Mononuclear cell (primary cell): ENCODE measurements at regions not wholly inside any gene's neighbourhood (a gene's known extent, or its start where the extent isn't known, plus 50 kb on each side); places are given as distances from the start of the nearest gene placed in this dataset.

Experiments
- H3K27me3 ChIP-seq: 2 replicates; pipeline ENCODE4 v1.6.0; 2011; ENCODE audit warnings: low read length, control low read depth; ENCODE audit not compliant: insufficient read depth
- H3K4me1 ChIP-seq: 2 replicates; pipeline ENCODE4 v1.5.1; 2011; ENCODE audit warnings: mild to moderate bottlenecking, low read length, control low read depth; ENCODE audit not compliant: insufficient read depth
- H3K4me3 ChIP-seq: 2 replicates; pipeline ENCODE4 v1.5.1; 2011; ENCODE audit warnings: mild to moderate bottlenecking, low read length, moderate library complexity
- H3K9me3 ChIP-seq: 2 replicates; pipeline ENCODE4 v1.5.1; 2011; ENCODE audit warnings: low read depth, mild to moderate bottlenecking, control low read depth, low read length

DNA sequence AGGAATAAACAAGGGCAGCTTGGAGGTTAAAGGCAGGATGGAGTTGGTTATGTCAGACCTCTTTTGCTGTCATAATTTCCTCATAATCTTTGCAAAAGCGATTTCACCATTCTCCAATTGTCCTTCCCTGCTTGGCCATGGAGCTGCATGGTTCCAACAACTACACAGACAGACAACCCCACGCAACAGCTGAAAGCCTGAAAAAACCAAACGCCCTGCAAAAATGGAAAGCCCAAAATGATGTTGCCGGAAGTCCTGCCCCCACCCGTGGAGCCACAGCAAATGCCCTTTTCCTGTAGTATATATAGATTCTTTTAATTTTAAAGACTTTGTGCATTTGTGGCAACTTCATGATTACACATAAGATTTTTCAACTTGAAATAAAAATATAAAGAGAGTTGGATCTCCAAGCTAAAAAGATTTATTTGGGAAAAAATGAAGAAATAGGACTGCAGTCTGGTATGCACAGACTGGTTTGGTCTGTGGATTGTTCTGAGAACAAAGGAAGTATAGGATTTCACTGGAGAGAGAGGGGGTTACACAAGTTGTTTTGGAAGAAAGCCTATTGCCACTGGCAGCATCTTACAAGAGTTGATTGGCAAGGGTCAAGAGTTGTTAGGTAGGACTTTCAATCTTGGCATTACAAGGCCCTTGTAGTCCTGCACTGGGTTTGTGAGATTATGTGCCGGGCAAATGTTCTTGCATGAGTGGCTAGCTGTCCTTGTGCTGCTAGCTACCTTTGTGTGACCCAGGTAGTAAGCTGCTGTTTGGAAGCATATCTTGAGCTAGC, 190.0 kb downstream of the C6orf118 start:
- peaks cover 4% of the 10 kb centered on the region for H3K9me3 ChIP-seq
- no peaks in the 10 kb centered on the region for H3K4me1 ChIP-seq
- H3K27me3 ChIP-seq: no peaks in the 10 kb centered on the region
- no peak overlapping the region for H3K4me3 ChIP-seq

DNA sequence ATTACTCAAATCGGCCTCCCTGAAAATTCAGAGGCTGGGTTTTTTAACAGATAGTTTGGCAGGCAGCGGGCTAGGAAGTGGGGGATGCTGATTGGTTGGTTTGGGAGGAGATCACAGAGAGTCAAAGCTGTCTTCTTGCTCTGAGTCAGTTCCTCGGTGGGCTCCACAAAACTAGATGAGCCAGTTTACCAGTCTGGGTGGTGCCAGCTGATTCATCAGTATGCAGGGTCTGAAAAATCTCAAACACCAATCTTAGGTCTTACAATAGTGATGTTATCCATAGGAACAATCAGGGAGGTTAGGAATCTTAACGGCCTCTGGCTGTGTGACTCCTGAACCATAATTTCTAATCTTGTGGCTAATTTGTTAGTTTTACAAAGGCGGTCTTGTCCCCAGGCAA, 190.7 kb downstream of the C6orf118 start:
- no peak overlapping the region for H3K4me3 ChIP-seq
- H3K27me3 ChIP-seq: no peaks in the 10 kb centered on the region
- peaks cover 11% of the 10 kb centered on the region for H3K9me3 ChIP-seq
- no peaks in the 10 kb centered on the region for H3K4me1 ChIP-seq

DNA sequence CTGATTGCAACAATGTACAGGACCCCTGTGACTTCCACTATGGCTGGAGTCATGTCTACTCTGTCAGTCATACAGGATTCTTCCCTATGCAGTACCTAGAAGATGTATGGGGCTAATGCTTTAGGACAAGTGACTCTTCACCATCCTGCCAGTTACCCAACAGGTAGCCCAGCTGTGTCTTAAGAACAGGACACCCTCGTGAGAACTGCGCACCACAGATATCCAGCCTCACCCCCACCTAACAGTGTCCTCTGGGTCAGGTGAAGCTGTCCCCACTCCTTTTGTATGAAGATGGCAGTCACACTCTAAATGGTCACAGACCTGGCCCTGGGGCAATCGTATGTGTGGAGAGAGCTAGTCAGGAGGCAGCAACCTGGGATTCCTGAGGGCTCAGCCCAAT, 191.6 kb downstream of the C6orf118 start:
- peaks cover 19% of the 10 kb centered on the region for H3K9me3 ChIP-seq
- no peaks in the 10 kb centered on the region for H3K4me1 ChIP-seq
- H3K4me3 ChIP-seq: no peak overlapping the region
- no peaks in the 10 kb centered on the region for H3K27me3 ChIP-seq

DNA sequence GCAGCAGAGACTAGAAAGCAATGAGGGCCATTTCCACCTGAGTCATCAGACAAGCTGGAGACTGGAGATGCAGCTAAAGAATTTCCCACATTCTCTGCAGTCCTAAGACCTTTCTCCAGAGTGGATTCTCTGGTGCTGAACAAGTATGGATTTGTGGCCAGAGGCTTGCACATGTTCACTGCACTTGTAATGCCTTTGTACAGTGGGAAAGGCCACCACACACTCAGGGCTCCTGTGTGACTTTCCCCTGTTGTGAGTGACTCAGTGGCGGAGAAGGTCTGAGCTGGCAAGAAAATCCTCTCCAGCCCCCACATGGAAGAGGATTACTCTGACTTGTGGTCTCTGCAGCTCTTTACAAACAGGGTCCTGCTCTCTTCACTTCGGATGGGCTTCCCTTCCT, 192.3 kb downstream of the C6orf118 start:
- Histone ChIP-seq H3K4me1 (no peaks in the 10 kb centered on the region), H3K9me3 (peaks cover 21% of the 10 kb centered on the region), H3K27me3 (no peaks in the 10 kb centered on the region), H3K4me3 (no peak overlapping the region)

DNA sequence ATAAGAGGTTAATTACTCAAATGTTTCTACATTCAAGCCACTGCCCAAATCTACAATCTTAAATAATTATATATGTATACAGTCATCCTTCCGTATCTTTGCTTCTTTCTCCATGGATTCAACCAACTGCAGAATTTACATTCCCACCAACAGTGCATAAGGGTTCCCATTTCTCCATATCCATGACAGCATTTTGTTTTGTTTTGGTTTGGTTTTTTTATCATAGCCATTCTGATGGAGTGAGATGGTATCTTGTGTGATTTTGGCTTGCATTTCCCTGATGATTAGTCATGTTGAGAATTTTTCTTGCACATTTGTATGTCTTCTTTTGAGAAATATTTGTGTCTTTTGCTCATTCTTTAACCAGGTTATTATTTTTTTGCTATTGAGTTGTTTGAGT, 198.5 kb downstream of the C6orf118 start:
- H3K4me3 ChIP-seq: no peak overlapping the region
- H3K4me1 ChIP-seq: no peaks in the 10 kb centered on the region
- peaks cover 21% of the 10 kb centered on the region for H3K9me3 ChIP-seq
- H3K27me3 ChIP-seq: no peaks in the 10 kb centered on the region

DNA sequence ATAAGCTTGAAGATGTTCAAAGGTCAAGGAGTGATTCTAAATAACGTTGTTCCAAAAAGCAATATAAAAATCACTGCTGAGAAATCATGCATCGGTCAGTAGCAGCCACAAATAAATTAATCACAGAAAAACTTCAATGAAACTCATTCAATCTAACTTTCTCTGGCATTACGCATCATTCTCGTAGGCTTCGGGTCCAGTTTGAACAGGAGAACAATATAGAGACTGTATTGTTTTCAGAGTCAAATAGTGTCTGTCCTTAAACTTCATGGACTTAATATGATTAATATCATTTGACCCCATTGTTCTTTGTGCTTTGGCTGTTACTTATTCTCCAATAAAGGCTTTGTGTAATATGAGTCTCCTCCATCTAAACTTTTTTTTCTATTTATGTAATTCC, 200.4 kb downstream of the C6orf118 start:
- no peak overlapping the region for H3K4me3 ChIP-seq
- no peaks in the 10 kb centered on the region for H3K27me3 ChIP-seq
- H3K9me3 ChIP-seq: peaks cover 13% of the 10 kb centered on the region
- no peaks in the 10 kb centered on the region for H3K4me1 ChIP-seq

DNA sequence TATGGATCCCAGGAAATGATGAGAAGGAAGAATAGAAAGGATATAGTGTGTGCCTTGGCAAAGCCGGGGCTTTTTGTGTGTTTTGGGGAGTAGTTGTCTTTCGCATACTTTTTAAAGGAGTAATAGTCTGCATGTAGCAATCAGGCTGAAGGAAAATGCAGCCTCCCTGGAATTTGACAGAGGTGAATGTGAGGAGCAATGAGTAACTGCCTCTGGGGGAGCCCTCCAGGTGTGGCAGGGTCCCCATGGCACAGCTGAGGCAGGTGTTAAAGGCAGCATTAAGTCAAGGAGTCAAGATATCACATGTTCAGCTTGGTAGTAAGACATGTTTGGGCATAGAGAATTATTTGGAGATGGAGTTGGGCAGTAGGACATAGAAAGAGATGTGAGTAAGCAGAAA, 203.1 kb downstream of the C6orf118 start:
- Histone ChIP-seq H3K27me3 (no peaks in the 10 kb centered on the region), H3K9me3 (no peaks in the 10 kb centered on the region), H3K4me3 (no peak overlapping the region), H3K4me1 (no peaks in the 10 kb centered on the region)

DNA sequence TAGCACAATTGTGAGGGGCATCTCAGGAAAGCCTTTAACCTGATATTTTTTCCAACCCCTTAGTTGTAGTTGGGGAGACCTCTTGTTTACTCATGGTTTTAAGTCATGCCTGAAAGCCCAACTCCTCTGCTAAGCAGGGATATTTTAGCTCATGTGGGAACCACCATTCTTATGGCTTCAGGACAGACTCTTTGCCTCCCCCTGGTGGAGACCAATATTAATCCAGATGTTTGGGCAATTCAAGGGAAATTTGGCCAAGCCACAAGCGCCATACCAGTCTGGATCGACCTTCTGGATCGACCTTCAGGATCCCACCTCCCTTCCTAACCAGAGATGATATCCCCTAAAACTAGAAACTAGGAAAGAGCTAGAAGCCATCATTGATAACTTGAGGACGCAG, 211.2 kb downstream of the C6orf118 start:
- Histone ChIP-seq H3K27me3 (no peaks in the 10 kb centered on the region), H3K4me1 (no peaks in the 10 kb centered on the region), H3K9me3 (no peaks in the 10 kb centered on the region), H3K4me3 (no peak overlapping the region)

DNA sequence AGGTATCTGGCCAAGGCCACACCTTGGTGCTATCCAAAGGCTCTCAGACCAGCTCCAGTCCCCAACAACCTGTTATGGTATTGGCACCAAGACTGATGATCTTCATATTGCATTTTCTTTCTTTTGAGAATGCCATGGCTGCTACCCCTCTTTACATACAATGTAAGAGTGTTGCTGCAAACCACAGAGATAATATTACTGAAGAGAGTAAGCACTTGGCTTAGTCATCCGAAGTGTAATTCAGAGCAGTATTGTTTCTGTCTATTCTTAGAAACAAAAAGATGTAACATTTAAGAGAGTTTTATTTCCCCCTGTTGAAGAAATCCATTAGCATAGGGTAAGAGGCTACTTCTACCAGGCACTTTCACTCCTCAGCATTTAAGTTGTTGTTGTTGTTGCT, 212.5 kb downstream of the C6orf118 start:
- Histone ChIP-seq H3K4me3 (no peak overlapping the region), H3K27me3 (no peaks in the 10 kb centered on the region), H3K9me3 (no peaks in the 10 kb centered on the region), H3K4me1 (no peaks in the 10 kb centered on the region)

DNA sequence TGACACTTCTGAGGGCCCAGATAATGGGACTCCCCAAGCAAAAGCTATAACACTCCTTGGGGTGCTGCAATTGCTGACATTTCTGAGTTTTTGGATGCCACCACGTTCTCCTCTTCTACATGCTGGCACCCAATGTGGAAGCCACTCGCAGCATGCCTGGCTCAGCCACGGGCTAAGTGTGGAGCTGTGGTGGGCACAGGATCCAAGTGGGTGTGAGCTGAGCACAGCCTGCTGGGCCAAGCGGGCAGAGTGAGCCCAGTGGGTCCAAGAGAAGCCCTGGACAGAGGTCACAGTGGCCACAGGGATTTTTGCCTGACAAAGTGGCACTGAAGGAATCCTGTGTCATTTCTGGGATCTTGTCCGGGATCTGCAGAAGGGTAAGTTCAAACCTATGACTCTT, 213.2 kb downstream of the C6orf118 start:
- H3K27me3 ChIP-seq: no peaks in the 10 kb centered on the region

DNA sequence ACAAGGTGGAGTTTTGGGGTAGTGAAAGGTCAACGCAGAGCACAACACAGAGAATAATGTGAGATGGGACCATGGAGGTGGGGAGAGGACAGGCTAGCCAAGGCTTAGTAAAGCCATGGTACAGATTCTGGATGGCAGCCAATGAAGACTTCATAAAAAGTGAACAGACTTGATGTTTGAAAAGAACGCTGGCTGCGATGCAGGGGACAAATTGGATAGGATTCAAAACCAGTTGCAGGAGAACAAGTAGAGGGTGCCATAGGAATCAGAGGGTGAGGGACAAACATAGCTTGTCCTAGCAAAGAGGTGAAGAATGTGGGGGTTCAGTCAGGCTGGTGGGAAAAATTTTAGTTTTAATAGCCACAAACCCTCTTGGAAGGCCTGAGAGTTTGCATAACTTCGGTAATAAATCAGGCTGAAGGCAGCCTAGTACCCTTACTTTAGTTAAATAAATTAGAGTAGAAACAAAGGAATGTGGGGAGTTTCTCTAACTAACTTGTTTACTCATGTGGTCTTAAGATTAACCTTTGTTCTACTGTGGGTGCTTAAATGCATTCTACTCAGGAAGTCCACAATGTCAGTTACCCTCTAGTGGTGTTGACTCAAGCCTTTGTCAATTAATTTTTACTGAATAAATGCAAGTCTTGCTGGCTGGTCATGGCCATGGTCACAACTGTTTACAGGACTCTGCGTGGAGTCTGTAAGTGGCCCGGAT, 216.4 kb downstream of the C6orf118 start:
- Histone ChIP-seq H3K4me1 (no peaks in the 10 kb centered on the region), H3K27me3 (no peaks in the 10 kb centered on the region), H3K9me3 (no peaks in the 10 kb centered on the region), H3K4me3 (no peak overlapping the region)

More for the DNA sequence above, 213.2 kb downstream of the C6orf118 start:
- H3K4me1 ChIP-seq: no peaks in the 10 kb centered on the region
- no peak overlapping the region for H3K4me3 ChIP-seq
- H3K9me3 ChIP-seq: no peaks in the 10 kb centered on the region

DNA sequence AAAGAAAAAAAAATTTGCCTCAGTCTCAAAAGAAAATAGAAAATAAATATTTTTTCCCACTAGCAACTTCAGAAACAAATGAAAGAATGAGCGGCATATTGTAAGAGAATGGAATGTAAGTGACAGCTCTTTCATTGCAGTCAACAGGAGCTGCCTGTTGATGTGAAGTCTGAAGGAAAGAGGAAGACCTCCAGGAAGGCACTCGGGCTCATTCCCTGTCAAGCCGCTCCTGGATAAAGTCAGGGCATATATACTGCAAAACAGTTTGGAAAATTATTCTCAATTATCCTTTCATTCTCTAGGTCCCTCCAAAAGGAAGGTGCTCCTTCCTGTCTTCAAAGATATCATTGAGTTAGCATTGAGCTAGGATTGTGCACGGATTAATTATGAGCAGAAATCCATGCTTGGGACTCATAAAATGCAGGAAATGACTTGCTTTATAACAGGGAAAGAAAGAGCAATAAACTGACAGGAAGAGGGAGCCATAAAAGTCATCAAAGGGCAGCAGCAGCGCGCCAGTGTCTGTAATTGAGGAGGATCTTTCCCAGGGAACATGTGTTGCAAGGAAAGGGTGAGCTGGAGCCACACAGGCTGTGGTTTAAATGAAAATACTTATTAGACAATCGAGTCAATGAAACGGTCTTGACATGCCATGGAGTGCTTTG, 218.2 kb downstream of the C6orf118 start:
- Histone ChIP-seq H3K9me3 (no peaks in the 10 kb centered on the region), H3K4me1 (no peaks in the 10 kb centered on the region), H3K27me3 (no peaks in the 10 kb centered on the region), H3K4me3 (no peak overlapping the region)

DNA sequence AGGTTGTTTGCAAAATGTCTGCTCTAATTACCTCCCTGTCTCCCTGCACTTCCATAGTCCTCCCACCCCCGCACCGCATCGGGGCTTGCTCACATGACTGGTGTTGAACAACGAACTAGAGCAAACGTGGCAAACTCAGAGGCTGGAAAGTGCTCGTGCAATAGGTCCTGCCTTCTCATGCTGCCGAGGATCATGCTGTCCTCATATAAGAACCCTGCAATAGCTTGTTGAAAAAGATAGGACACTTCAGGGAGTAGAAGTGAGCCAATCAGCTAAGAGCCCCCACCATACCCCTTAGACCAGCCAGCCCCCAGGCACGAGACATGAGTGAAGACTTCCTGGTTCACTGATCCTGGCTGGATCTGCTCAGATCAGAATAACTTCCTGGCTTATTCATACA, 219.2 kb downstream of the C6orf118 start:
- no peaks in the 10 kb centered on the region for H3K9me3 ChIP-seq
- no peak overlapping the region for H3K4me3 ChIP-seq
- H3K27me3 ChIP-seq: no peaks in the 10 kb centered on the region
- H3K4me1 ChIP-seq: no peaks in the 10 kb centered on the region

DNA sequence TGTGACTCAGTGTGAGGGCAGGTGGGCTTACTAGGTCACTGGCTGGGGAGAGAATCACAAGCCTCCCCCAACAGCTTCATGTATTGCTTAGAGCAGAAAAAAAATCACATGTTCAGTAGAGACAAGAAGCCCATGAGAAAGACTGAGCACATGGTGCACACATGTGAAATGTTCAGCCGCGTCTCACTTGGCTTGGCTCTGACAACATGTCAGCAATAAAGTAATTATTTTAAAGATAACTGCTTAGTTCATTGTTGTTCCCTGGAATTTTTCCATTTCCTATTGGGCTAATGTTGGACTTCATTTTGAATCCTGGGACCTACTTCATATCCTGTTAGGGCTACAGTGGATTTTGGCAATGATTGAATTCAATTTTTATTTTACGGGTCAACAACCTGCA, 222.6 kb downstream of the C6orf118 start:
- H3K4me3 ChIP-seq: no peak overlapping the region
- H3K4me1 ChIP-seq: no peaks in the 10 kb centered on the region
- no peaks in the 10 kb centered on the region for H3K27me3 ChIP-seq
- no peaks in the 10 kb centered on the region for H3K9me3 ChIP-seq

DNA sequence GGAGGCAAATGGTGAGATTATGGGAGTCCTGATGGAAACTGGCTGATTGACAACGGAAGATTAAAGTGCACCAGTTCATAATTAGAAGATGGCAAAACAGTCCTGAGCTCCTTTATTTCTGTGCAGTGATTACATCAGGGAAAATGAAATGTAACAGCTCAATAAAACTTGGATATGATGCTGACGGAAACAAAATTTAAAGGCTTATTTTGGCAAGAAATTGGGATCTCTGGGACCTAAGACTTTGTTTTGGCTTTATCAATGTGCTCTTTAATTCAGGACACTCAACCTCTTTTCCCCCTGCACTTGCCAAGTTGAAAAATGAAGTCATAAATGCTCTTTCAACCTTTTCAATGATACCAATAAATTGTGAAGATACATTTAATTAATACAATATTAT, 226.8 kb downstream of the C6orf118 start:
- no peak overlapping the region for H3K4me3 ChIP-seq
- H3K4me1 ChIP-seq: no peaks in the 10 kb centered on the region
- H3K9me3 ChIP-seq: no peaks in the 10 kb centered on the region
- no peaks in the 10 kb centered on the region for H3K27me3 ChIP-seq
